Ovary (tissue), 3 donors: ENCODE measurements at regions not wholly inside any gene's neighbourhood (a gene's known extent, or its start where the extent isn't known, plus 50 kb on each side); places are given as distances from the start of the nearest gene placed in this dataset.
"Not testable (repeated sequence)": the region's sequence is repeated elsewhere in the genome, so short reads cannot be mapped to it uniquely, and the experiment has no call there.

Source experiments
- CTCF ChIP-seq, 3 donors: fragments of 450-650 bp in 2 of 3; fragments of 200-600 bp in 1 of 3; IDR thresholded peaks; one replicate each; pipeline versions ENCODE4 v1.5.1 to v1.8.0; 2016 to 2022; ENCODE audit warnings: antibody characterized with exemption in 3 of 3, mild to moderate bottlenecking in 1 of 3
- POLR2A ChIP-seq: fragments of 450-650 bp; IDR thresholded peaks from one replicate; pipeline ENCODE4 v1.6.1; 2017; ENCODE audit warnings: antibody characterized with exemption, mild to moderate bottlenecking, moderate library complexity
- donor health status: DM: no; HTN: no; CAD: no.

GRCh38 chr9:39799252-39799651 lies 443.8 kb downstream of the SPATA31A1 start:
- TF ChIP-seq CTCF (IDR thresholded peaks at IDR 0.05); POLR2A: not testable (repeated sequence)
